ENCODE measurements at regions not wholly inside any gene's neighbourhood (a gene's known extent, or its start where the extent isn't known, plus 50 kb on each side); places are given as distances from the start of the nearest gene placed in this dataset.

DNA sequence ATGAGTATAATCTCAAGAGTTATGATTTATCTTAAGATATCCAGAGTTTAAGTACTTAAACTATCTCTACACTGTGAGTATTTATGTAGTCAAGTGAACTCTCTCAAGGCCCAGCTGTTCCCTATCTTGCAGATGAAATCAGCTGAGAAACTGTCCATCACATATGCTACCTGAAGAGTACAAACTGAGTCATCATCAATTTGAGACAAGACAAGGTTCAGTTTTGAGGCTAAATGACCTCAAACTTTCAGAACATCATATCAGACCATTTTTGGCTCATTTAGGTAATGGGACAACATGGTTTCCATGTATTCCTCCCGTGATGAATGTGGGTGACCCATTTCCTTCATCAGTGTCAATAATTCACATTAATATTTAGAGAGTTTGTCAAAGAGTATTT lies 53.1 kb upstream of the AUTS2 start:
- no peak for TF ChIP-seq POLR2A (IDR thresholded peaks at IDR 0.05)
- TF ChIP-seq CTCF (IDR thresholded peaks at IDR 0.05) = no peak
- no peak for TF ChIP-seq POLR2AphosphoS5 (IDR thresholded peaks at IDR 0.05)
